ENCODE measurements at regions not wholly inside any gene's neighbourhood (a gene's known extent, or its start where the extent isn't known, plus 50 kb on each side); places are given as distances from the start of the nearest gene placed in this dataset.
"Not testable (repeated sequence)": the region's sequence is repeated elsewhere in the genome, so short reads cannot be mapped to it uniquely, and the experiment has no call there.

GRCh38 chr2:15681089-15681885 is 89.6 kb downstream of the DDX1 start:
- DNase-seq (ENCODE audit: low read depth) = no peak

GRCh38 chr2:15682354-15682753 is 90.7 kb downstream of the DDX1 start:
- DNase-seq (ENCODE audit: low read depth) = no peak

- DNase-seq (ENCODE audit: low read depth) = no peak
Measured at GRCh38 chr2:15684161-15685039, 92.7 kb downstream of the DDX1 start.

GRCh38 chr2:15685143-15685542 is 93.5 kb downstream of the DDX1 start:
- no peak for DNase-seq (ENCODE audit: low read depth)

GRCh38 chr2:15686643-15687042 is 95.0 kb downstream of the DDX1 start:
- no peak for DNase-seq (ENCODE audit: low read depth)

- no peak for DNase-seq (ENCODE audit: low read depth)
Measured at GRCh38 chr2:15687243-15687642, 95.6 kb downstream of the DDX1 start.

GRCh38 chr2:15687720-15688119 is 96.1 kb downstream of the DDX1 start:
- no peak for DNase-seq (ENCODE audit: low read depth)

GRCh38 chr2:15688924-15689568 is 97.4 kb downstream of the DDX1 start:
- no peak for DNase-seq (ENCODE audit: low read depth)

- DNase-seq (ENCODE audit: low read depth) = no peak
Measured at GRCh38 chr2:15689654-15690053, 98.0 kb downstream of the DDX1 start.

- DNase-seq (ENCODE audit: low read depth) = no peak
Measured at GRCh38 chr2:15691586-15692310, 100.1 kb downstream of the DDX1 start.

- DNase-seq (ENCODE audit: low read depth) = no peak
Measured at GRCh38 chr2:15692551-15693377, 101.1 kb downstream of the DDX1 start.

GRCh38 chr2:15693382-15693781 is 101.7 kb downstream of the DDX1 start:
- no peak for DNase-seq (ENCODE audit: low read depth)

GRCh38 chr2:15693926-15694588 is 102.4 kb downstream of the DDX1 start:
- DNase-seq (ENCODE audit: low read depth) = no peak

GRCh38 chr2:15694589-15694986 is 102.9 kb downstream of the DDX1 start:
- no peak for DNase-seq (ENCODE audit: low read depth)

- DNase-seq (ENCODE audit: low read depth) = no peak
Measured at GRCh38 chr2:15695582-15696330, 104.1 kb downstream of the DDX1 start.

GRCh38 chr2:15696606-15697170 is 105.0 kb downstream of the DDX1 start:
- DNase-seq (ENCODE audit: low read depth) = not testable (repeated sequence)

GRCh38 chr2:15700131-15700530 is 108.5 kb downstream of the DDX1 start:
- no peak for DNase-seq (ENCODE audit: low read depth)

GRCh38 chr2:15700599-15701340 is 109.1 kb downstream of the DDX1 start:
- DNase-seq (ENCODE audit: low read depth) = no peak
